ENCODE measurements at regions not wholly inside any gene's neighbourhood (a gene's known extent, or its start where the extent isn't known, plus 50 kb on each side); places are given as distances from the start of the nearest gene placed in this dataset.

- TF ChIP-seq EZH2 (IDR thresholded peaks at IDR 0.05) (no peak), POLR2AphosphoS5 (IDR thresholded peaks at IDR 0.05; ENCODE audit: borderline replicate concordance, low read depth, low read length) (no peak)
Observed at GRCh38 chr9:12874395-12874794, 99.6 kb downstream of the LURAP1L start.

Data from SK-N-MC (cell line).